ENCODE measurements at regions not wholly inside any gene's neighbourhood (a gene's known extent, or its start where the extent isn't known, plus 50 kb on each side); places are given as distances from the start of the nearest gene placed in this dataset.

DNA sequence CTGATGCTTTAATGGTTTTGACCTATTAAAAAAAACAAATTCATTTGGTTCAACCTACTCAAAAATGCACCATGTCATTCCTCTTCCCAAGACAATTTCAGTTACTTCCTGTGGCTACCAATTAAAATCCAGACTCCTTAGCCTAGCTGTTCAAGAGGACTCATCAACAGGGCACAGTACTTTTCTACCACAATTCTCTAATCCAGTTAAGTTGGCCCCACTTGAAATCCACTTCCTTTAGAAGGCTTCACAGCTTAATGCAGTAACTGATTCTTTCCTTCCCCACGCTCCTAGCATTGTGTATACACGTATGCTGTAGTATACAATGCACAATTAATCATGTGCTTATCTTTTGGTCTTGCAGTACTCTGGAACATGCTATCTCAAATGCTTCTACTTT is 129.8 kb downstream of the UGT8 start:
- H3K27ac ChIP-seq: no peak overlapping the region
- TF ChIP-seq CTCF (conservative IDR thresholded peaks at IDR 0.05): no peak

DNA sequence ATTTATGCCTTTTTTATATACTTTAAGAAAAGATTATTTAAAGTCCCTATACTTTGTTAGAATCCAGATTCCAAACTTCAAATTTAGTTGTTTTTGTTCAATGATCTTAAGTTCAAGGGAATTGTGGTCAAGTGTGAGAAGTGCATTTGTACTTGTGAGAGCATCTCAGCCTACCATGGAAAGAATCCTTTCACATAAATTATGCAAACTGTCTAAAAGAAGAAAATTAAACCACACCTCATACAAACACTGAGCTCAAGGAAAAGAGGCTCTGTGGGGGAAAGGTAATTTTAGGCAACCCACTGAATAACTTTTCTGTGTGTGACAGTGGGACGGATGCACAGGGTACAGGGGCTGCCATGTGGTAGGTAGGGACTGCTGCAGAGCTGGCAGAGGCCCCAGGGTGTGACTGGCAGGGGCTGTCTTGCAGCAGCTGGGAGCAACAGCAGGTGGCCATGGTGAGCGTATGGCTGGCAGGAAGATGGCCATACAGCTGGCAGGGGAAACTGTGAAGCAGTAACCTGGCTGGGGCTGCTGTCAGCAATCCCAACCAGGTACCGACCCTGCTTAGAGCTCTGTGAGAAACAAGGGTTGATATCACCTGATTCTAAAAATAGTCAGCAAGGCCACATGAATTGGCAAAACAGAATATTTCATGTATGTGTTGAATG is 130.6 kb downstream of the UGT8 start:
- no peak for TF ChIP-seq CTCF (conservative IDR thresholded peaks at IDR 0.05)
- no peak overlapping the region for H3K27ac ChIP-seq

DNA sequence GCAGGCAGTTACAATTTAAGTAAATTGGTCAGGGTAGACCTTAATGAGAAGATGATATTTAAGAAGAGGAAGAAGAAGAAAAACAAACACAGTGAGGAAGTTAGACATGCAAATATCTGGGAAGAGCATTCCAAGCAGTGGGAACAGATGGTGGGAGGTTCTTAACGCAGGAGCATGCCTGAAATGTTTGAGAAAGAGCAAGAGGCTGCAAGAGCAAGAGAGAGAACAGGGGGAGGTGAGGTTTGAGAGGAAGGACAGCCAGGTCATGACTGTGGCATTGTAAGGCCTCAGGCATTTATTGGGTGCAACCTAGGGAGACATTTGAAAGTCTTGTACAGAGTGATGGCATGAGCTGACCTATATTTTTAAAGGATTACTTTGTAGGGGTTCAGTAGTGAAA is 136.0 kb downstream of the UGT8 start:
- TF ChIP-seq CTCF (conservative IDR thresholded peaks at IDR 0.05): no peak
- H3K27ac ChIP-seq: no peak overlapping the region

DNA sequence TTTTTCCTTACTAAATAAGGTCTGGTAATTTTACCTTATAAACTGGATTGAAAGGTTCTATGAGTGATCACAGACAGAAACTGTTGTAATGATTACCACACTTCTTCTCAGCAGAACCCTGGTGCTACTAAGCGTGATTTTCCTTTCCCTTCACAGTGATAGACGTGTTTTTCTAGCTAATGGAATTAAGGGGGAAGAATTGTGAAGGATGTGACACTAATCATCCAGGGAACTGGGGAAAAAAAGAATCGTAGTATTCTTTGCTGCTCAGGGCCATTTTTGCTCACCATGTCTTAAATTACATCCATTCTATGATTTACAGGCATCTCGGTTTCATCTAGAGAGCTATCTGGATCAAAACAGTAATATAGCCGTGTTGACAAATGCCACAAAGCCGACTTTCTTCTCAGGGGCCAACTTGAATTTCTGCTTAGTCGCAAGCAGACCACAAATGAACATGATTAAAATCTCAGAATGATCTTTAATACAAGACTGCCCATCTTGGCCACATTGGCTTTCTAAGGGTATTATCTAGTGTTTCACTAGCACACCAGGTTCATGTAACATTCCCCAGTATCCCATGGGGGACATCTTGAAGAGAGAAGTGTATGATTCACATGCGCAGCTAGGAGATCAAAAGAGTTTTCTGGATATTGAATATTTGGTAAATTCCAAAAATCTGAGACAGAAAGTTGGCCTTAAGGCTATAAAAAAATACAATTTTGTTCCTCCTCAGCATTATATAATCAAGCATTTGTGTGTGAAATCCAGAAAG is 154.0 kb downstream of the UGT8 start:
- H3K27ac ChIP-seq: no peak overlapping the region
- no peak for TF ChIP-seq CTCF (conservative IDR thresholded peaks at IDR 0.05)

DNA sequence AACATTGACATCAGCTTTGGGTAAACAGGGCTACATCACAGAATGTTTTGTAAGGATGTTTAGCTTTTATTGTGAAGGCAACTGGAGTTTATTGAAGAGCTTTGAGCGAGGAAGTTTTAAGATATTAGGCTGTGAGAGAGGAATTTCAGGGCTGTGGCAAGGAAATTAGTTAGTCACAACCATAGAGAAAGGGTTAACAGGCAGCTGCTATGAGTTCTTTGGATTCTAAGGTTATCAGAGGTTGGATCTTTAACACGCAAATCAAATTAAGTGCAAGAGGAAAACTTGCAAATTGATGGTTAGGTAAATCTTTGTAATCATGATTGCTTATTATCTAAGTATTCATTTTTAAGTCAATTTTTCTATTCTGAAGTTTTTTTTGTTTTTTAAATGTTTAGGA is 156.0 kb downstream of the UGT8 start:
- TF ChIP-seq CTCF (conservative IDR thresholded peaks at IDR 0.05): no peak
- no peak overlapping the region for H3K27ac ChIP-seq

DNA sequence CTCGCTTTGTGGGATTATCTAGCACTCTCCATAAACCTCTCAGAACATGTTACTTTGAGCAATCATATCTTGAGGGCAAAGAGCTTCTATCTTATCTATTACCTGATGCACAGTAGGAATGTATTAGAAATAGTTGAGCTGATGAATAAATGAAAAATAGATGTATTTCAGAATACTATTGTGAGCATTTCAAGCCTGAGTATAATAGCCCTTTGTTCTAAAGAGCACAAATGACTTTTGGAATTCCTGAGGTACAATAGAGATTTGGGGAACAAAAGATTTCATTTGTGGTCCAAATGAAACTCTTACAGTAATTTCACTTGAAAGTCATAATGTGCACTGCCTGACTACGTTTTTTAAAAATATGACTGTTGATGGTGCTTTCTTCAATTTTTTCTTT is 159.5 kb downstream of the UGT8 start:
- TF ChIP-seq CTCF (conservative IDR thresholded peaks at IDR 0.05): no peak
- H3K27ac ChIP-seq: no peak overlapping the region

DNA sequence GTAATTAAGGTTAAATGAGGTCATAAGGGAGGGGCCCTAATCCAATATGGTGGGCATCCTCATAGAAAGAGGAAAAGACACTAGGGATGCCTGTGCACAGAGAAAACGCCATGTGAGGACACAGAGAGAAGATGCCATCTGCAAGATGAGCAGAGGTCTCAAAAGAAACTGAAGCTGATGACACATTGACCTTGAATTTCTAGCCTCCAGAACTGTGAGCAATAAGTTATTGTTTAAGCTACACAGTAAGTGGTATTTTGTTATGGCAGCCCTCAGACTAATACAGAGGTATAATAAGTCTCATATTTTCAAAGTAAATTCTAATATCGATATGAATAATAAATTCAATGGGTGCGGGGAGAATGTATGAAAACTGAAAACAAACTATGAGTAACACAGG is 169.9 kb downstream of the UGT8 start:
- no peak overlapping the region for H3K27ac ChIP-seq

More for the DNA sequence above, 169.9 kb downstream of the UGT8 start:
- TF ChIP-seq CTCF (conservative IDR thresholded peaks at IDR 0.05): no peak

Measured in VCaP (cell line).